K562 (cell line): ENCODE measurements at regions not wholly inside any gene's neighbourhood (a gene's known extent, or its start where the extent isn't known, plus 50 kb on each side); places are given as distances from the start of the nearest gene placed in this dataset.

ENCODE experiments used
- ATAC-seq: fragments of 200-7000 bp; cut with Tn5 transposase; 3 replicates; pipeline ENCODE4 v1.9.1; 2020; ENCODE audit warnings: moderate library complexity
- BruUV-seq: library from RNA; stranded (reverse); fragments of 400-500 nt; replicated peaks from 2 replicates; lab custom pipeline; 2021; lab: Mats Ljungman, UMichigan
- CTCF ChIA-PET: fragments of 300-600 bp; formaldehyde crosslinking; extraction: SDS; loops from one replicate; lab custom pipeline; 2021; ENCODE audit warnings: low intra/inter-chr PET ratio; lab: Yijun Ruan, JAX
- POLR2A ChIA-PET: fragments of 300-600, 350-650 bp; sonication (Branson Sonifier 250); formaldehyde crosslinking; extraction: SDS; loops from one replicate; lab custom pipeline; 2021; ENCODE audit warnings: antibody characterized with exemption, inconsistent platforms; lab: Yijun Ruan, JAX
- DNase-seq, 4 experiments: peaks; one replicate each; pipeline versions ENCODE4 v3.0.0 to v3.0.0-alpha.2; 2011 to 2018; ENCODE audit warnings: low spot score in 3 of 4, mixed read lengths in 3 of 4; ENCODE audit errors: extremely low read depth in 1 of 4
- FAIRE-seq: peaks from 2 replicates; lab custom pipeline; 2011; peaks lifted over from hg19 to GRCh38; lab: Jason Lieb, UNC
- H2AFZ ChIP-seq: 2 replicates; pipeline ENCODE4 v1.6.0; 2011; ENCODE audit warnings: low read depth, low read length, control low read depth, inconsistent platforms
- H3K27ac ChIP-seq: fragments of 200-600 bp; 3 replicates; pipeline ENCODE4 v1.8.0; 2011; ENCODE audit warnings: low read depth, mild to moderate bottlenecking, control low read depth, inconsistent platforms, low read length, moderate library complexity, mixed read lengths; ENCODE audit errors: extremely low read depth
- H3K27me3 ChIP-seq, 2 experiments: fragments of 300-600 bp in 1 of 2; 2 replicates in 1 of 2; 3 replicates in 1 of 2; pipeline versions ENCODE4 v1.6.0 to v1.8.0; 2011; ENCODE audit warnings: inconsistent platforms in 2 of 2, low read length in 2 of 2, mild to moderate bottlenecking in 1 of 2, mixed read lengths in 1 of 2, moderate library complexity in 1 of 2; ENCODE audit not compliant: control insufficient read depth in 2 of 2, insufficient read depth in 2 of 2
- H3K36me3 ChIP-seq: fragments of 300-600 bp; 3 replicates; pipeline ENCODE4 v1.8.0; 2011; ENCODE audit warnings: mild to moderate bottlenecking, low read length, inconsistent platforms; ENCODE audit not compliant: control insufficient read depth, insufficient read depth
- H3K4me1 ChIP-seq, 2 experiments: fragments of 200-600 bp in 1 of 2; replicated peaks in 1 of 2; 2 replicates in 1 of 2; 3 replicates in 1 of 2; pipeline versions ENCODE4 v1.5.1 to v1.8.0; 2011; ENCODE audit warnings: inconsistent platforms in 2 of 2, low read length in 2 of 2, mild to moderate bottlenecking in 1 of 2, mixed read lengths in 1 of 2, moderate library complexity in 1 of 2; ENCODE audit not compliant: control insufficient read depth in 2 of 2, insufficient read depth in 2 of 2
- H3K4me2 ChIP-seq: 2 replicates; pipeline ENCODE4 v1.6.1; 2011; ENCODE audit warnings: low read length, control low read depth, inconsistent platforms, mixed read lengths; ENCODE audit not compliant: insufficient read depth
- H3K4me3 ChIP-seq: fragments of 200-600 bp; sonication (generic), shearing (Covaris generic); 2 replicates; pipeline ENCODE4 v1.5.1; 2016; ENCODE audit warnings: control low read depth, inconsistent platforms
- H3K79me2 ChIP-seq: fragments of 200-600 bp; 3 replicates; pipeline ENCODE4 v1.8.0; 2011; ENCODE audit warnings: low read length, inconsistent platforms; ENCODE audit not compliant: control insufficient read depth, insufficient read depth
- H3K9ac ChIP-seq, 2 experiments: 2 replicates each; pipeline versions ENCODE4 v1.6.0 to v1.6.1; 2011; ENCODE audit warnings: low read depth in 2 of 2, low read length in 2 of 2, control low read depth in 1 of 2, inconsistent platforms in 1 of 2, mild to moderate bottlenecking in 1 of 2, mixed read lengths in 1 of 2; ENCODE audit not compliant: insufficient read depth in 1 of 2
- H3K9me1 ChIP-seq: one replicate; pipeline ENCODE4 v1.6.0; 2011; ENCODE audit warnings: inconsistent platforms, mild to moderate bottlenecking, low read length, moderate library complexity; ENCODE audit not compliant: control insufficient read depth, insufficient read depth
- H3K9me3 ChIP-seq: replicated peaks from 2 replicates; pipeline ENCODE4 v1.5.1; 2011; ENCODE audit warnings: low read depth, low read length, inconsistent platforms; ENCODE audit not compliant: control insufficient read depth, insufficient read depth
- H4K20me1 ChIP-seq: replicated peaks from 2 replicates; pipeline ENCODE4 v1.6.1; 2011; ENCODE audit warnings: low read length, inconsistent platforms, mixed read lengths; ENCODE audit not compliant: control insufficient read depth, insufficient read depth
- ARNT ChIP-seq, 2 experiments: fragments of 450-650 bp; IDR thresholded peaks; 2 replicates each; pipeline ENCODE4 v1.6.1; 2016; ENCODE audit warnings: mild to moderate bottlenecking in 1 of 2
- CBFA2T2 ChIP-seq: fragments of 450-650 bp; conservative IDR thresholded peaks from 2 replicates; pipeline ENCODE4 v1.6.1; 2017; ENCODE audit warnings: mild to moderate bottlenecking
- CC2D1A ChIP-seq: fragments of 450-650 bp; IDR thresholded peaks from 2 replicates; pipeline ENCODE4 v1.6.1; 2017; ENCODE audit warnings: mild to moderate bottlenecking
- FOXM1 ChIP-seq, 2 experiments: fragments of 450-650 bp in 1 of 2; sonication (generic) in 1 of 2; formaldehyde crosslinking in 1 of 2; IDR thresholded peaks; 2 replicates each; pipeline versions ENCODE4 v1.6.1 to v1.9.0; 2017 to 2022; ENCODE audit warnings: low read depth in 2 of 2, mild to moderate bottlenecking in 2 of 2, missing genetic modification reagents in 1 of 2, moderate library complexity in 1 of 2
- GATAD2A ChIP-seq: fragments of 450-650 bp; IDR thresholded peaks from 2 replicates; pipeline ENCODE4 v1.6.1; 2017
- LARP7 ChIP-seq: fragments of 450-650 bp; IDR thresholded peaks from 2 replicates; pipeline ENCODE4 v1.6.1; 2016
- MXD1 ChIP-seq: fragments of 250-450 bp; sonication (Bioruptor Pico); IDR thresholded peaks from 2 replicates; pipeline ENCODE4 v1.8.0; 2021; ENCODE audit warnings: borderline replicate concordance, mild to moderate bottlenecking, moderate library complexity; ENCODE audit not compliant: poor library complexity, severe bottlenecking
- POLR2AphosphoS5 ChIP-seq: IDR thresholded peaks from 2 replicates; pipeline ENCODE4 v1.6.1; 2011; ENCODE audit warnings: mild to moderate bottlenecking, low read depth, low read length, moderate library complexity; ENCODE audit not compliant: control insufficient read depth, insufficient read depth
- SMARCE1 ChIP-seq: fragments of 450-650 bp; IDR thresholded peaks from 2 replicates; pipeline ENCODE4 v1.7.1; 2016; ENCODE audit warnings: mild to moderate bottlenecking
- STAT5B ChIP-seq: fragments of 250-450 bp; sonication (Bioruptor Pico); IDR thresholded peaks from 2 replicates; pipeline ENCODE4 v1.8.0; 2021; ENCODE audit warnings: mild to moderate bottlenecking, inconsistent platforms
- TEAD2 ChIP-seq: fragments of 450-650 bp; IDR thresholded peaks from 2 replicates; pipeline ENCODE4 v1.6.1; 2016; ENCODE audit warnings: missing genetic modification characterization, control low read depth, missing compliant biosample characterization
- TFE3 ChIP-seq: fragments of 450-650 bp; formaldehyde crosslinking; IDR thresholded peaks from 2 replicates; pipeline ENCODE4 v1.4.0; 2020; ENCODE audit warnings: mild to moderate bottlenecking, mixed read lengths
- ZNF239 ChIP-seq: fragments of 250-450 bp; sonication (Bioruptor Pico); IDR thresholded peaks from 2 replicates; pipeline ENCODE4 v1.4.0; 2020; ENCODE audit warnings: mild to moderate bottlenecking
- ZNF551 ChIP-seq: fragments of 250-450 bp; sonication (Bioruptor Pico); IDR thresholded peaks from 2 replicates; pipeline ENCODE4 v1.5.0; 2021; ENCODE audit warnings: mild to moderate bottlenecking, moderate library complexity
- WGBS: fragments of 100-300 bp; shearing (Covaris generic); methylation state at CpG from one replicate; pipeline ENCODE4 v1.1.6; 2016; ENCODE audit warnings: low coverage, mixed read lengths; ENCODE audit not compliant: insufficient coverage; ENCODE audit errors: missing lambda C conversion rate; 5-methylcytosine and 5-hydroxymethylcytosine counted together
- in situ Hi-C: fragments of 300-500 bp; cut with MboI; formaldehyde crosslinking; loops from 4 replicates; pipeline ENCODE4 v1.15.0; 2018; ENCODE audit warnings: inconsistent platforms, mixed read lengths
- intact Hi-C: fragments of 100-400 bp; cut with micrococcal nuclease; formaldehyde crosslinking; loops from 2 replicates; pipeline ENCODE4 v1.14.2; 2022

GRCh38 chr5:97618721-97619120 lies 435.7 kb upstream of the RIOK2 start:
- no peaks in the 10 kb centered on the region for H3K9me3 ChIP-seq
- no peaks in the 10 kb centered on the region for H3K9me1 ChIP-seq
- in situ Hi-C loops = no loop called here
- TF ChIP-seq TFE3 (CRISPR knock-in tag) (peak; percentile 54; the same call in 1 of the 2 replicates), TEAD2 (tag) (no peak)
- H3K36me3 ChIP-seq = no peaks in the 10 kb centered on the region
- H3K4me3 ChIP-seq = no peak overlapping the region
- intact Hi-C loops = no loop called here
- no peaks in the 10 kb centered on the region for H3K79me2 ChIP-seq
- ATAC-seq = no peak
- no TSS peak for BruUV-seq
- POLR2A ChIA-PET = no interaction called here
- DNase-seq = no peak
- H3K27ac ChIP-seq = no peak overlapping the region
- no peak for FAIRE-seq
- no peak overlapping the region for H3K4me2 ChIP-seq
- H4K20me1 ChIP-seq = no peaks in the 10 kb centered on the region
- CTCF ChIA-PET = no interaction called here
- no peaks in the 10 kb centered on the region for H3K4me1 ChIP-seq
- WGBS = 10% methylated on average over 1 of the region's 1 CpG
- no peaks in the 10 kb centered on the region for H3K27me3 ChIP-seq
- no peak overlapping the region for H2AFZ ChIP-seq
- no peak overlapping the region for H3K9ac ChIP-seq

- WGBS = 0% methylated on average over 3 of the region's 3 CpGs
- POLR2A ChIA-PET = no interaction called here
These were observed 440.4 kb upstream of the RIOK2 start for GRCh38 chr5:97623441-97623840.

More at GRCh38 chr5:97623441-97623840, 440.4 kb upstream of the RIOK2 start:
- H3K27me3 ChIP-seq = no peaks in the 10 kb centered on the region
- no peak overlapping the region for H2AFZ ChIP-seq
- no peaks in the 10 kb centered on the region for H3K9me3 ChIP-seq
- CTCF ChIA-PET = no interaction called here
- no peak overlapping the region for H3K27ac ChIP-seq
- H3K4me3 ChIP-seq = no peak overlapping the region
- H3K9ac ChIP-seq = no peak overlapping the region
- H3K4me2 ChIP-seq = no peak overlapping the region
- FAIRE-seq (no peak), DNase-seq (no peak), ATAC-seq (no peak)
- intact Hi-C loops = no loop called here
- H3K36me3 ChIP-seq = no peaks in the 10 kb centered on the region
- no TSS peak for BruUV-seq
- H4K20me1 ChIP-seq = no peaks in the 10 kb centered on the region
- H3K9me1 ChIP-seq = no peaks in the 10 kb centered on the region
- no peaks in the 10 kb centered on the region for H3K79me2 ChIP-seq
- H3K4me1 ChIP-seq = no peaks in the 10 kb centered on the region
- in situ Hi-C loops = no loop called here
- no peak for TF ChIP-seq ZNF239
- TF ChIP-seq MXD1 = no peak
- TF ChIP-seq STAT5B = no peak
- TF ChIP-seq GATAD2A = no peak
- no peak for TF ChIP-seq POLR2AphosphoS5
- TF ChIP-seq SMARCE1 = no peak
- no peak for TF ChIP-seq CC2D1A
- TF ChIP-seq TFE3 (CRISPR knock-in tag) = no peak
- no peak for TF ChIP-seq CBFA2T2
- no peak for TF ChIP-seq FOXM1 (IDR thresholded peaks at IDR 0.05; ENCODE audit: low read depth)
- TF ChIP-seq FOXM1 (CRISPR knock-in tag; IDR thresholded peaks at IDR 0.05; ENCODE audit: low read depth) = no peak
- TF ChIP-seq ARNT (IDR thresholded peaks at IDR 0.05) = no peak
- no peak for TF ChIP-seq LARP7
- no peak for TF ChIP-seq ZNF551 (CRISPR knock-in tag)
